ENCODE measurements at regions not wholly inside any gene's neighbourhood (a gene's known extent, or its start where the extent isn't known, plus 50 kb on each side); places are given as distances from the start of the nearest gene placed in this dataset.

DNA sequence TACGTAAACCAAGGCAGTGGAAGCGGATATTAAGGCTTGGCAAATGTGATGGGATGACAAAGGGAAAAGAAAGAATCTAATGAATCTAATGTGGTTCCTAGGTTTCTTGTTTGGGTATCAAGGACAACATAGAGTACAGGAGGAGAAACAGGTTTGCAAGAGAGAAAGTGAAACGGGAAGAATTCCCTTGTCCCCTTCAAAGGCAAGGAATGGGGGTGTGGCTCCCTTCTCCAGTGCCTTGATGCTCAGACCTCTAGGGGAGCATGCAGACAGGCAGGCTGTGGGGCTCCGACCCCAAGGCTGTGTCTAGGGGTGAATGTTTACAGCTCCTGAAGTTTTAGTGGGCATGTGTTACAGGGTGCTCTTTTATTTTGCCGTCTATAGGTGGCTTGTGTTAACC, 317.5 kb upstream of the HSF2 start:
- TF ChIP-seq CTCF (IDR thresholded peaks at IDR 0.05) (no peak), POLR2AphosphoS5 (IDR thresholded peaks at IDR 0.05) (no peak), POLR2A (IDR thresholded peaks at IDR 0.05) (no peak)

All from gastroesophageal sphincter (tissue), 3 donors.